Hematopoietic multipotent progenitor cell treated with erythropoietin and hydrocortisone succinate and interleukin-3 and kit ligand, for 8 days (in vitro differentiated cells): ENCODE measurements at regions not wholly inside any gene's neighbourhood (a gene's known extent, or its start where the extent isn't known, plus 50 kb on each side); places are given as distances from the start of the nearest gene placed in this dataset.

Experiments
- DNase-seq: peaks from one replicate; pipeline ENCODE4 v3.0.0-alpha.2; 2015

DNA sequence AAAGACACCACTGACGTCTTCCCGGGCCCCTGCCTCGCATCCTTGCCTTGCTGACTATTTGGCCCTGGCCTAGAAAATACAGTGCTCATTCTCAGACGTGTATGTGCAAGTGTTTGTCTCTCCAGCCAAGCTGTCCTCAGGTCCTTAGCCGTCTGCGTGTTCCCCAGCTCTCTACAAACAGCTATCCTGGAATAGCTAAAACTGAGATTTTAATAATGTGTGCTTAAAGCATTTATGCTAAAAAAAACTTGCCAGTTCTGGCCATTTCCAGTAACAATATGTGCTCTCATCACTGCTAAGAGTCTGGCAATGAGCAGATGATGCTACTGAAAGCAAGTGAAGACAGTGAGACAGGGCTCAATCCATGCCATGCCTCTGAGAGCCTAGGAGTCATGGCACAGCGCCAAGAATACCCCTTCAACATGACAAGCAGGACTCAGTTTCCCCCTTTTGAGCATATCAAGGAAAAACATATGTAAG is 55.7 kb downstream of the IRF2BP2 start:
- DNase-seq: no peak

DNA sequence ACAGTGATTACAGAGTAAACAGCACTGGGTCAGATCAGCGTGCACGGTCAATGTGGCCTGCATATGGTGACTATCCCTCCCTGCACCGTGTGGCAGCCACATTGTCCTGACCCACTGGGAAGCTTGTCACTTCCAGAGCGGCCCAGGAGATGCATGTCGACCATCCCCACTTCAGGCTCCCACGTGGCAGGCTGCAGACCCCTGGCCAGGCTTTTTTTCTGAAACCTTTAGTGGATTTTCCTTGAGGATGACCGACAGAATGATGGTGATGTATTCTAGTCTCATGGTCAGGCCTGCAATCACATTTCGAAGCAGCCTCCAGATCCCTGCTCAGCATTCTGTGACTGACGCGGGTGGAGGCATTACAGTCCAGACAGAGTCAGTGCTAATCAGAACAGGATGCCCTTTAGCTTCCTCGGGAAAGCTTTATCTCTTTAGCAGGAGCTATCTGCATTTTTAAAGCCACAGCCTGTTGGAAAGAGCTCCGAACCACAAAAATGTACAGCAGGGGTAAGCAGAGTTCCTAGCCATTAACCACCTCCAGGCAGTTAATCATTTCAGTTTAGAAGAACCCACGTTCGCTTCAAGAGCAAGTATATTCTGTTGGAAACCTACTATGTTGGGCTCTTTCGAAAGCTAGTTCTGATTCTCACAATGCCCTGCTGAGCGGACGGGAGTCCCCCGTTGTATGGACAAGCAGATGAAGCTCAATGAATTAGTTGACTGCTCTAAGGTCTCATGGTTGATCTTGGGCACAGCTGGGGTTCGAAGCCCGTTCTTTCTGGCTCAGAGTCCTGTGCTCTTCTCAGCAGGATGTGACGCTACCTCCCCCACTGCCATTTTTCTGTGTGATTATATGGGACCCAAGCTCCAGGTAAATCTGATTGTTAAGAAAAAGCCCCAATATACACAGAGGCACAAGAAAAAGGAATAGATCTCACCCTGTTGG is 56.5 kb downstream of the IRF2BP2 start:
- peak; percentile 70 for DNase-seq

DNA sequence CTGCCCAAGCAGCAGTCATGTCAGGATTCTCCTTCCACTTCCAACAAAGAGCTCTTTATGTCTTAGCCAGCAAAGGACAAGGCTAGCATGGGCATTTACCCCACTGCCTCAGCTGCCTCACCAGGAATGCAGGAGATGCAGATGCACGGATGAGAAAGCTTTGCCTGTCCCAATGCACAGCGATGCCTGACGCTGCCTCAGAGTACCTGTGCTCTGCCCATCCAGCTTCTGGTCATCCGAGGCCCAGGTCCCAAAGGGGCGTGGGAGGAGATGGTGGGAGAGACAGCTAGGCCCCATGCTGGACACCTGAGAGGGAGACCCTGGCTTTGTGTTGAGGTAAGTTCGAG is 59.0 kb downstream of the IRF2BP2 start:
- no peak for DNase-seq

DNA sequence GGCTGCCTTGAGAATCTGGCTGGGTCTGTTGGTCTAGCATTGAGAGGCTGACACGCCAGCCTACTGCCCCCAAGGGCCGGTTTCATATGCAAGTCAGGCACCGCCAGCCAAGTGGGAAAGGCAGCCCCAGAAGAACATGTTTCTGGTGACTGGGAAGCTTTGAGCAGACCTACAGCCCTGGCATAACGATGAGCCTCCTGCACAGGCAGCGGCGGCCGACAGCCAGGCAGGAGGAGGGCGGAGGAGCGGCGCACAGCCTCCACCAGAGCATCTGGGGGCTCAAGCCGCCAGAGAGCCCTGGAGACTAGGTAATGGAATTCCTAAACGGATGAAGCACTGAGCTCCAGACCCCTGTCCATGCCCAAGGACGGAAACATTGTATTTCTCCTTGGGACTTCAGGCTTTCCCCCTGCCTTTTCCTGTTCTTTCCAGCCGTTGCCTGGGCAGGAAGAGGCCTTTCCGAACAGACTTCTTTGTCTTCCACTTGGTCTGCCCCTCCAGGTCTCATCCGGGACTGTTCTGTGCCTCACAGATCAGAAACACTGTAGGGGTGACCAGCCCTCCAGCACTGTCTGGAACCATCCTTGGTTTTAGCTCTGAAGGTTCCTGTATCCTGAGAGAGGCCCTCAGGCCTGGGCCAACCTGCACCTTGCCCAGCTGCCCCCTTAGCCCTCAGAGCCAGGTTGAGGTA is 59.5 kb downstream of the IRF2BP2 start:
- no peak for DNase-seq

DNA sequence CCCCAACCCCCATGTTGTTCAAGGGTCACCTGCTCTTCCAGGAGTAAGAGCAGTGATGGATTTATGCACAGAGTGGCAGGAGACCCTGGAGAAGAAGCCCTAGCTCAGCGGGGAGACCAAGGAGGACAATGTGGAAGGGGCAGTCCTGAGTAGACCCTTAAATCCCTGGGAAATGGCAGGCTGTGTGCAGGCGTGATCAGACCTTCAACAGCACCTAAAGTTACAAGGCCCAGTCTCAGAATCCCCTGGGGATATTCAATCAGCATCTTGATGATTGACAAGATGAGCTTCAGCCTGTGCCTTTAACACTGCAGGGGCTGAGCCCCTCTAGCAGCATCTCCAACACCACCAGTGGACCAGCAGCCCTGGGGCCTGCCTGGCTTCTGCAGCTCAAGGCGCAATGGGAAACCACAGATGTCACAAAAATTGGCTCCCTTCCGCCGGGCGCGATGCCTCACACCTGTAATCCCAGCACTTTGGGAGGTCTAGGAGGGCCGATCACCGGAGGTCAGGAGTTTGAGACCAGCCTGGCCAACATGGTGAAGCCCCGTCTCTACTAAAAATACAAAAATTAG is 60.4 kb downstream of the IRF2BP2 start:
- DNase-seq: no peak

DNA sequence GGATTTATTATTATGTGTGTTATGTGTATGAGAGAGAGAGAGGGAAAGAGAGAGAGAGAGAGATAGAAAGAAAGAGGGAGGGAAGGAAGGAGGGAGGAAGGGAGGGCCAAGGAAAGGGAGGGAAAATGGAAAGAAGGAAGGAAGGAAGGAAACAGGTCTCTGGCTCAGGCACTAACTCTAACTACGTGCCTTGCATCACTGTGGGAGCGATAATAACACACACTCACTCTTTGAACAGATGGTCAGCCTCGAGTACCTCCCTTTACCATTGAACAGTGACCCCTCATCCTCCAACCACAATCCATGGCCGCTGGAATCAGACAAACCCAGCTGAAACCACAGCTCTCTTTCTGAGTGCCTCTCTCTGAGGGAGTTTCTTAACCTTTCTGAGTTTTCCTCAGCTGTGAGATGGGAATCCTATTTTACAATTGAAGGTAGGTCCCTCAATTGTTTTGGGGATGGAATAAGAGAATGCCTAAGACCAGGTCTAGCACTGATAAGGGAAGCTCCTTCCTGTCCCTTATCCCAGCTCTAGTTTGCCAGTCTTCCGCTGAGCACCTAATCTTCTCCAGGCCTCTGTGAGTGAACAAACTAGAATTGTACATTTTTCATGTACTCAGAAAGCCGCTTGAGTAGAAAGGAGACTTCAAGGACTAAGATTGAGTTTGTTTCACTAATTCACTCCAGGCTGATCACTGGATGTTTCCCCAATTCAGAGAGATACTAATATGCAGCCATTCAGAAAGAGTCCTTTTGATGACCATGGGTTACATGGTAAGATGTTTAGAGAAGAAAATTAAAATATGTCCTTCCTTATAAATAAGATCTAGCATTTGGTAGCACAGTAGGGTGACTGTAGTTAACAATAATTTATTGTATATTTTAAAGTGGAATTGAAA is 62.8 kb downstream of the IRF2BP2 start:
- DNase-seq: peak; percentile 16

DNA sequence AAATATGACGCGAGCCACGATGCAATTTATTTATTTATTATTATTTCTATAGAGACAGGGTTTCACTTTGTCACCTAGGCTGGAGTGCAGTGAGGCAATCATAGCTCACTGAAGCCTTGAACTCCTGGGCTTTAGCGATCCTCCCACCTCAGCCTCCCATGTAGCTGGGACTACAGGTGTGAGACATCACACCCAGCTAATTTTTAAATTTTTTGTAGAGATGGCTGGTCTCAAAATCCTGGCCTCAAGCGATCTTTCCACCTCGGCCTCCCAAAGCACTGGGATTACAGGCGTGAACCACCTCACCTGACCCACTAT is 63.6 kb downstream of the IRF2BP2 start:
- DNase-seq: no peak

DNA sequence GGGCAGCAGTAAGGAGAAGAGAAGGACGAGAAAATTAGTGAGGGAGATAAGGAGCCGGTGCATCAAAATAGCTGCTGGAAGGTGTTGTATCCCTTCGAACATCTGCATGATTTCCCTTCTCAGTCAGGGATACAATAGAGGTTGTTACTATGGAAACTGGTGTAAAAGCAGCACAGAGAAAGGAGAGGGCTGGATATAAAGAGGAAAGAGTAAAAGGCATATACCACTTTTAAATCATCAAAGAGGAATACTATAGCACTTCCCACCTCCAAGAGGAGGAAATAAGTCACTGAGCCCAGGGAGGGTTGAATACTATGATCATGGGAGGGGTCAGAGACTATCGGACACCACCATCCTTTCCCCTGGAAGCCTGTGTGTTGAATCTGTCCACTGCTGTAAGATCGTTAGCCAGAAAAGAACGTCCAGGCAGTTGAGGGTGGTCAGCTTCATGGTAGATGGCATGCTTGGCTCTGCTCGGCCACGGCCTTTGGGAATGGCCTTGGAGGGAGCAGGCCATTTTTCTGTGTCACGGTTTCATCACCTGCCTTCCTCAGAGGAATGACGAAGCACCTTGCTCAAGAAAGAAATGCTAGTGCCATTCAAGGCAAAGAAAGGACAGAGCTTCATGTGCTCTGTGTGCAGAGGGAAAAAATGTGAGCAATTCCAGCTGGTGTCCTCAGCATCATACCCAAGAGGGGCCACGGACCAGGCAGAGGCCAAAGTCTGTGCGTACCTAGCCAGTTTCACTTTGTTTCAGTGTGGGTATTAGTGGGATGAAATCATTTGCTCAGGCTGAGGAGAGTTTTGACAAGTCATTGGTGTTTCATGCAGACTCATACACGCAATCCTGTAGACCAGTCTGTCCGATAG is 64.2 kb downstream of the IRF2BP2 start:
- DNase-seq: no peak

DNA sequence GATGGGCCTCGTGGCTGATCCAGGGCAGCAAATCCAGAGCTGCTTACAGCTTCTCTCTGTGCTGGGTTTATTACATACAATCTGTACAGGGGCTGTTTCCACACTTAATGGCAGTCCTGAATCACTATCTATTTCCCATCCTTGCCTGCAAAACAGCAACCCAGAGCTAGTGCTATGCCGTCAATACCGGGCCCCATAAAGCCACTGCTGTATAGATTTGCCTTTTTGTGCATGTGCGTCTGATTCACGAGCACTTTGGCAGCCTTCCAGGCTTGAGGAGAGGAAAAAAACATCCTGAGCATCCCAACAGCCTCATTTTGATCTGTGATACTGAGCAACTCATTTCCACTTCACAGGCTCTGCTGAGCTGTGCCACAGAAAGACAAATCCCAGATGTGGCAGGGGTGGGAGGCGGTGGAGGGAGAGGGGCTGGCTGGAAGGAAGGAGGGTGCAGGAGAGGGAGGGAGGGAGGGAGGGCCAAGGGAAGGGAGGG is 65.2 kb upstream of the TARBP1 start:
- peak; percentile 78 for DNase-seq

DNA sequence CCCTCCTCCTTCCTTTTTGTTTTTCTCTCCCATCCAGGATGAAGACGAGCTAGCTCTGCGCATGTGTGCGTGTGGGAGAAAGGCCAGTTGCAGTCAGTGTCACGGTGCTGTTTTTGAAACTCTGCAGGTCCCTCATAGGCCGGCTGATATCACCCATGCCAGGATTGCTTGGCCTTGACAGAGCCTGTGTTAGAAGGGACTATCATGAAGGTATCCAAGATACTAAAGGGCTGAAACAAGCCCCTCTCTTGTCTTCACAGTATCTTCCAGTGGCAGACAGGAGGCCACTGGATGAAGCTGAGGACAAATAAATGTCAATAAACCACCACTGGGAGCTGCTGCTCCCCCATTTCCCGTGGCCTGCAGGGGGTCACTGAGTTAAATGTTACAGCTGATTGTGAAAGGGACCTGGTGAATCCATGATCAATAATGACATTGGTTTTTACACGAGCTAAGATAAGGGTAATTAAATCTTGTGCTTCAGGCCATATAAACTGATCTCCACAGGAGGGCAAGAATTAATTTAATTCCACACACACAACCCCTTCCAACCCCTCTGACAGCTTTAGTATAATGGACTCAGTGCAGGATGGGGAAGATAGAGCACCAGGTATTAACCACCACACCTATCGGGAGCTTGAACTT is 64.6 kb upstream of the TARBP1 start:
- no peak for DNase-seq

DNA sequence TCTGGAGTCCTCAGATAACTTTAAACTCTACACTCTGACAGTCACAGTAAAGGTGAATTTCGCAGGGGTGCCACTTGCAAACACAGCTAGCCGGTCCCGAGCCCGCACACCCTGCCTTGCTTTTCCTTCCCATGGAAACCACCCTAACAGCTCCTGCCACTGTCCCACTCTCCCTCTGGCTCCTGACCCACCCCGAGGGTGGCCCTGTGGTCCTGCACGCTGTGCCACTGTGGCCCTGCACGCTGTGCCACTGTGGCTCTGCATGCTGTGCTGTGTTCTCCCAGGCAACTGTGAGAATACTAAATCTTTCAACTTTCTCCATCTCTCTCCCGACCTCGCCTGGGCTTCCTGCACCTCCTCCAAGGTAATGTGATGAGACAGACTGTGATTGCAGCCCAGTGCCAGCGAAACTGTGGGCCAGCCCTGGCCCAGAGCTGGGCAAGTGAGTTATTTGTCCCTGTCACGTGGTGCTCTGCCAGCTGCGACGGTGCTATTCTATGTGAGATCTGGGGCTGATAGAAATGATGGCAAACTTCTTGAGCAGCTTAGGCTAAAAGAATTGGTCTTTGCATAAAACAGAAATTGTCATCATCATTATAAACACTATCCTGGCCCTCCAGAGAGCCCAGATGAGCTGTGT is 63.4 kb upstream of the TARBP1 start:
- no peak for DNase-seq

DNA sequence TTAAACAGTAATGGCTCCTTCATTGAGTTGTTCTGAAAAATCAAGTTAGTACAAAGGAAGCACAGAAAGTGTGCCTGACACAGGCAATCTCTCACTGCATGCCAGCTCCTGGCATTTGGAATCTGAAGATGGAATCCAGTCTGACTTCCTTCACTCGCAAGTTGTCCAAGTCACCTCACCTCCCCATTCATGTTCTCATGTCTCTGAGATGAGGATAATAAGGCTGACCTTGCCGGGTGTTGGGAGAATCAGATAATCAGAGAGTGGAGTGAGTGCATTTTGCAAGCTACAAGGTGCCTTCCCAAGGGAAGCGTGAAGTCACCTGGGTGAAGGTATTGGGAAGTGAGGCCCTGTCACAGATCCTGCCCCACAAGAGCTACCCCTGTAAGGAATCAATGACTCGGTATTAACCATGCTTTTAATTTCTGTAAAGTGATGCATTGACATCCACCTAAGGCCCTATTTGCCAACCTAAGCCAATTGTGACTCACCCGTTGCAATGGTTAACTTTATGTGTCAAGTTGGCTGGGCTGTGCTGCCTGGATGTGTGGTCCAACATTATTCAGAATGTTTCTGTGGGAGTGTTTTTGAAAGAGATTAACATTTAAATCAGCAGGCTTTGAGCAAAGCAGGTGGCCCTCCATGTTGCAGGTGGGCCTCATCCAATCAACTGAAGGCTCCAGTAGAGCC is 62.5 kb upstream of the TARBP1 start:
- no peak for DNase-seq

DNA sequence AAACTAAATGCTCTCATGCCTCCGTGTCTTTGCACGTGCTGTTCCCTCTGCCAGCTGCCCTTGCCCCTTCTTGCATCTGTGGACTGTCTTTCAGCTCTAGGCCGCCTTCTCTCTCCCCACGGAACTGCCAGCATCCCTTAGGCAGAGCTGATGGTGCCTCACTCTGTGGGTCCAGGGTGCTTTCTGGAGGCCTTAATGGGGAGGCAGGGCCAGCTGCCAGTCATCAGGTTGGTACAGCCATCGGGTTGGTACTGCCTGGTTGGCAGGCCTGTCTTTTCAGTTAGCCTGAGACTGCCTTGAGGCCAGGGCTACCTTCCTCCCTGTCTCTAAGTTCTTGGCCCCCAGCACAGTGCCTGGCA is 61.4 kb upstream of the TARBP1 start:
- DNase-seq: no peak

DNA sequence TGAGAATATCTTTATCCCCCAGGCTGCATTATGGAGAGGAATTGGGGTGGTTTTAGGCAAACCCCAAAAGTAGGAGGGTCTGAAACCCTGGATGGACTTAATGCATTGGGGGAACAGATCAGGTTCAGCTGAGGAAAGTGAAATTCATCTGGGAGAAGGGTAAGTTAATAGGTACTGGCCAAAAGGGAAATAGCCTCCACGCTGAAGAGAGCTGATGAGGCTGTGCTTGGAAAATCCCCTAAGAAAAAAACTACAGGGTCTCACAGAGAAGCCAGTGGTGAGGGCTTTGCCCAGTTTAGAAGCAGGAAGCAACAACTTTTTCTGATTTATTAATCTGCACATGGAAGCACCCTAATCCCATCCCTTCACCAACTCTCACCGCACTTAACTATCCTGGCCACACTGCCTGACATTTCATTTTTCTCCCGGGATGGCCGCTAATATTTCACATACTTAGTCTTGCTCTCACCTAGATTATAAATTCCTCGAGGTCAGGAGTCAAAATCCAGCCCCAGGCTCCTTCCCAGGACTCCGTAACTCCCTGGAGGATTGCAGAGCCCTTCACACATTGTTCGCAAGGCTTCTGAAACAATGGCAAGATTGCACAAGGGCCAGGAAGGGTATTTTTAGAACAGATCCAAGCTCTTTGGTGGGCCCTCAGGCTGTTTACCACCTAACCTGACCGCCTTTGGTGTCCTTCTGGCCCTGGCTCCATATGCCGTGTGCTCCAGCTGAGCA is 60.9 kb upstream of the TARBP1 start:
- DNase-seq: no peak

DNA sequence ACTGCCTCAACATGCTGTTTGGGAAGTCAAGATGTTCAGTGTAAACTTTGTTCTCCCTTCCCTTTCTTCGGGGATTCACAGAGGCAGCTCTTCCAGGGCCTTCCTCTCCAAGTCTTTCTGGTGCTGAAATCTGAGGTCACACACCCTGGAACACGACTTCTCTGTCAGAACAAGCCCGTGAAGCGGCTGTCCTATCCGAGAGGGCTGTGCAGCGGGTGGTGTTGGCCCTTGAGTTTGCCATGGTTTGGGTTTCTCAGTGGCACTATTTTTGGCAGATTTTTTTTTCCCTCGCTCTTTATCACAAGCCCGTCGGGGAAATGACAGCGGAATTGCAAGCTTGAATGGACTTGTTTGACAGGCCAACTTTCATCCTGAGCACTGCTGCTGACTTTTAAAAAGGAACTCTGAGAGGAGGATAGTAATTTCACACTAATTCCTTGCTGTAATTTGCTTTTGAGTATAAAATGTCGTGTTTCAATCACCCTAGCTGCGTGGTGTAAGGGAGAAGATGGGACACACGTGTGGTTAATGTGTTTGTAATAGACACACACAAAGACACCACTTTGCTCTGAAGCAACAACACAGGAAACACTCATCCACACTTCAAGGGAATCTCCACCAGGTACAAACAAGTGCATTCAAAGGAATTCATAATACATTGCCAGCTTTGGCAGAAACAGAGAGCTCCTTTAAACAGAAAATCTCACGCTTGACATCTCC is 60.1 kb upstream of the TARBP1 start:
- DNase-seq: no peak

DNA sequence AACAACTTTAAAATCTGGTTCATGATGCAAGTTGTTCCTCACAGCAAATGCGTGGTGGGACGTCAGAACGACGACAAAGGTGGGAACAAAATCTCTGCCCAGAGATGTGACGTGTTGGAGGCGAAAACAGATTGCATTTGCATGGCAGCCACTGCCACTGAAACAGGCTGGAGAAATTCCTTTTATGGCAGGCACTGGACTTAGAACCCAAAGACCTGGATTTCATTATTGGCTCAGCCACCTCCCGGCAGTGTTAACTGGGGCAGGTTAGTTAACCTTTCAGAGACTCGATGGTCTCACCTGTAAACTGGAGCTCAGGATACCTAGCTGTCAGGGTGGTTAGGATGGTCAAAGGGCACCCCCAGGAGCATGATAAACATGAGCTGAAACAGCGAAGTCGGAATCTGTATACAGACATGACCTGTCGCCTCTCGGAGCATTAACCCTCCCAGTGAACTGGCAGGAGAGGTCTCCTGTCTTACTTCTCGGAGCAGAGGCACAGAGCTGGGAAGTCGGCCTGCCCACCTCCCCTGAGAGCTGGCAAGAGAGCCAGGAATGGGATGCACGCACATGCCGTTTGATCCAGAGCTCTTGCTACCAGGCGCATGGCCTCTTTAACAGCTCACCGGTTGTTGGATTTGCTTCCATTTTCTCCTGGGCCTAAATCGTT is 59.2 kb upstream of the TARBP1 start:
- DNase-seq: no peak

DNA sequence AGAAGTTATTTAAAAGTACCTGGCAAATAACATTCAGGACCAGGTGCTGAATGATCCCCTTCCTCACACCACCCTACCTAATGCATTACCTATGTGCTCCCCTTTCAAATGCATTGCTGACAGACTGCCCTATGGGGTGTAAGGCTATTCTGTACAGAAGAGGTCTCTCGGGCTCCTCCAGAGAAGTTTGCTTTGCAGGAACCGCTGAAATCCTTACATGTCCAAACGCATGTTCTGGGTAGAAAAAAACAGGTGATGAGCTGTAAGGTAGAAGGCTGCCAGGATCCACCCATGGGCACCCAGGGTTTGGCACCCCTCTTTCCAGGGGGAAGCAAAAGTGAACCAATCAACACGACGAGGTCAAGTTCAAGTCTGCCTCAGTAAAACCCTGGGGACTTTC is 58.3 kb upstream of the TARBP1 start:
- no peak for DNase-seq

DNA sequence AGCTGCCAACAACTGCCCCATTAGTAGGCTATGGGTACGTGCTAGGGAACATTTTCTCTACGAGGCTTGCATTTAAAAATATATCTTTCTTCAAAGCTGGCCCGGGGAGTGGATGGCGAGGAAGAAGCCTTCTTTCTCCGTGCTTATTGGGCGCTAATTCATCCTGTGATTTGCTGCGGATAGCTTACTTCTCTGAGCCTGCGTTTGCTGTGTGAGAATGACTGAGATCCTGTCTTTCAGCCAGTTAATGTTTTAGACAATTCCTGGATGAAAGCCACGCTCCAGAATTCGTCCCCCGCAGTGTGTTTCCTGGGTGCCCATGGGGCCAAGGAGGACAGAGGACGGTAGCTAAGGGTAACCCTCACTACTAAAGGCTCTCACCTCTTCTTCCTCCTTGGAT is 57.8 kb upstream of the TARBP1 start:
- no peak for DNase-seq
